Nephron (organoid): ENCODE measurements at regions not wholly inside any gene's neighbourhood (a gene's known extent, or its start where the extent isn't known, plus 50 kb on each side); places are given as distances from the start of the nearest gene placed in this dataset.

Source experiments
- H3K27ac Mint-ChIP-seq, 3 experiments: 2 replicates each; pipeline ENCODE4 v1.8.0; 2020; ENCODE audit warnings: mixed read lengths in 3 of 3, mild to moderate bottlenecking in 2 of 3, moderate library complexity in 1 of 3
- H3K27me3 Mint-ChIP-seq: 2 replicates; pipeline ENCODE4 v1.8.0; 2021; ENCODE audit warnings: low read depth, mild to moderate bottlenecking, moderate library complexity, mixed read lengths
- H3K36me3 Mint-ChIP-seq: 2 replicates; pipeline ENCODE4 v1.8.0; 2020; ENCODE audit warnings: low read depth, mixed read lengths
- H3K4me1 Mint-ChIP-seq: 2 replicates; pipeline ENCODE4 v1.8.0; 2020; ENCODE audit warnings: mixed read lengths
- H3K4me3 Mint-ChIP-seq, 3 experiments: 2 replicates each; pipeline ENCODE4 v1.8.0; 2020; ENCODE audit warnings: mild to moderate bottlenecking in 3 of 3, mixed read lengths in 3 of 3, moderate library complexity in 2 of 3
- H3K9me3 Mint-ChIP-seq: 2 replicates; pipeline ENCODE4 v1.8.0; 2020; ENCODE audit warnings: mixed read lengths
- CTCF ChIP-seq, 3 experiments: fragments of 200-600 bp; sonication (generic); IDR thresholded peaks; one replicate each; pipeline ENCODE4 v1.5.0; 2021; ENCODE audit warnings: antibody characterized with exemption in 3 of 3; ENCODE audit not compliant: unreplicated experiment in 3 of 3

- Mint-ChIP-seq H3K9me3 (no peaks in the 10 kb centered on the region), H3K36me3 (no peaks in the 10 kb centered on the region), H3K4me1 (peaks cover 6% of the 10 kb centered on the region), H3K27me3 (no peaks in the 10 kb centered on the region), H3K4me3 (no peak overlapping the region), H3K27ac (no peak overlapping the region)
- TF ChIP-seq CTCF (IDR thresholded peaks at IDR 0.05; ENCODE audit: unreplicated experiment in 3 of 3), result no peak
These were observed 167.3 kb upstream of the TBC1D5 start for GRCh38 chr3:17909714-17910113.

GRCh38 chr3:17908399-17909191 is 166.2 kb upstream of the TBC1D5 start:
- Mint-ChIP-seq H3K4me3 (no peak overlapping the region), H3K36me3 (no peaks in the 10 kb centered on the region), H3K4me1 (peaks cover 6% of the 10 kb centered on the region), H3K27me3 (no peaks in the 10 kb centered on the region), H3K9me3 (no peaks in the 10 kb centered on the region), H3K27ac (no peak overlapping the region)
- TF ChIP-seq CTCF (IDR thresholded peaks at IDR 0.05; ENCODE audit: unreplicated experiment in 3 of 3), result no peak

- H3K4me3 Mint-ChIP-seq, result no peak overlapping the region
- no peaks in the 10 kb centered on the region for H3K36me3 Mint-ChIP-seq
- H3K4me1 Mint-ChIP-seq, result no peaks in the 10 kb centered on the region
- no peaks in the 10 kb centered on the region for H3K27me3 Mint-ChIP-seq
- no peaks in the 10 kb centered on the region for H3K9me3 Mint-ChIP-seq
- TF ChIP-seq CTCF (IDR thresholded peaks at IDR 0.05; ENCODE audit: unreplicated experiment in 3 of 3), result no peak
- no peak overlapping the region for H3K27ac Mint-ChIP-seq
These were observed 163.6 kb upstream of the TBC1D5 start for GRCh38 chr3:17905996-17906395.

- H3K27me3 Mint-ChIP-seq, result no peaks in the 10 kb centered on the region
- H3K36me3 Mint-ChIP-seq, result no peaks in the 10 kb centered on the region
- no peak overlapping the region for H3K27ac Mint-ChIP-seq
These were observed 159.5 kb upstream of the TBC1D5 start for GRCh38 chr3:17901893-17902292.

GRCh38 chr3:17894434-17895060 is 152.1 kb upstream of the TBC1D5 start:
- no peaks in the 10 kb centered on the region for H3K36me3 Mint-ChIP-seq
- H3K9me3 Mint-ChIP-seq, result peaks cover 4% of the 10 kb centered on the region
- peak in 2 of 3 experiments; percentile 14 to 54 for TF ChIP-seq CTCF (IDR thresholded peaks at IDR 0.05; ENCODE audit: unreplicated experiment in 3 of 3)
- no peak overlapping the region for H3K4me3 Mint-ChIP-seq
- no peaks in the 10 kb centered on the region for H3K27me3 Mint-ChIP-seq
- no peak overlapping the region for H3K27ac Mint-ChIP-seq
- H3K4me1 Mint-ChIP-seq, result no peaks in the 10 kb centered on the region

More at GRCh38 chr3:17901893-17902292, 159.5 kb upstream of the TBC1D5 start:
- Mint-ChIP-seq H3K9me3 (peaks cover 4% of the 10 kb centered on the region), H3K4me3 (no peak overlapping the region), H3K4me1 (no peaks in the 10 kb centered on the region)
- no peak for TF ChIP-seq CTCF (IDR thresholded peaks at IDR 0.05; ENCODE audit: unreplicated experiment in 3 of 3)
